Suppressor macrophage treated with lipopolysaccharide for 1 hour (primary cell): ENCODE measurements at regions not wholly inside any gene's neighbourhood (a gene's known extent, or its start where the extent isn't known, plus 50 kb on each side); places are given as distances from the start of the nearest gene placed in this dataset.
"Not testable (repeated sequence)": the region's sequence is repeated elsewhere in the genome, so short reads cannot be mapped to it uniquely, and the experiment has no call there.

Source experiments
- DNase-seq, 3 donors: peaks; one replicate each; pipeline ENCODE4 v3.0.0-alpha.2; 2020 to 2022

- peak; percentile 52 to 67 (median 63) for DNase-seq
Measured at GRCh38 chr1:100597061-100597741, 59.3 kb downstream of the GPR88 start.

GRCh38 chr1:100597784-100598183 lies 59.8 kb downstream of the GPR88 start:
- DNase-seq: no peak

GRCh38 chr1:100600377-100600776 lies 62.4 kb downstream of the GPR88 start:
- DNase-seq: not testable (repeated sequence)

GRCh38 chr1:100602028-100602427 lies 64.1 kb downstream of the GPR88 start:
- not testable (repeated sequence) for DNase-seq

- peak in 2 of 3 donors; percentile 19 to 30 for DNase-seq
Measured at GRCh38 chr1:100604372-100604771, 66.4 kb downstream of the GPR88 start.

- DNase-seq: peak; percentile 63 to 65 (median 64)
Measured at GRCh38 chr1:100606438-100606837, 68.5 kb downstream of the GPR88 start.

GRCh38 chr1:100607628-100608240 lies 69.8 kb downstream of the GPR88 start:
- no peak for DNase-seq

GRCh38 chr1:100609849-100610248 lies 71.9 kb downstream of the GPR88 start:
- DNase-seq: no peak

GRCh38 chr1:100611086-100611485 lies 73.1 kb downstream of the GPR88 start:
- no peak for DNase-seq

GRCh38 chr1:100612540-100612939 lies 74.6 kb downstream of the GPR88 start:
- no peak for DNase-seq

- no peak for DNase-seq
Measured at GRCh38 chr1:100613817-100614559, 76.0 kb downstream of the GPR88 start.

GRCh38 chr1:100614570-100614969 lies 76.6 kb downstream of the GPR88 start:
- DNase-seq: no peak

GRCh38 chr1:100615686-100616085 lies 77.7 kb downstream of the GPR88 start:
- no peak for DNase-seq

- DNase-seq: no peak
Measured at GRCh38 chr1:100616121-100616621, 78.2 kb downstream of the GPR88 start.

- DNase-seq: peak; percentile 80 to 95 (median 85)
Measured at GRCh38 chr1:100622037-100622436, 84.1 kb downstream of the GPR88 start.

- DNase-seq: no peak
Measured at GRCh38 chr1:100622506-100622905, 84.6 kb downstream of the GPR88 start.

- DNase-seq: no peak
Measured at GRCh38 chr1:100622966-100623762, 85.2 kb downstream of the GPR88 start.

GRCh38 chr1:100624886-100625610 lies 87.1 kb downstream of the GPR88 start:
- no peak for DNase-seq

GRCh38 chr1:100626397-100626796 lies 88.5 kb downstream of the GPR88 start:
- DNase-seq: peak; percentile 29 to 78 (median 39)

- peak; percentile 51 to 75 (median 67) for DNase-seq
Measured at GRCh38 chr1:100627054-100627716, 89.2 kb downstream of the GPR88 start.

- DNase-seq: no peak
Measured at GRCh38 chr1:100627936-100628335, 90.0 kb downstream of the GPR88 start.
